ENCODE measurements at regions not wholly inside any gene's neighbourhood (a gene's known extent, or its start where the extent isn't known, plus 50 kb on each side); places are given as distances from the start of the nearest gene placed in this dataset.

DNA sequence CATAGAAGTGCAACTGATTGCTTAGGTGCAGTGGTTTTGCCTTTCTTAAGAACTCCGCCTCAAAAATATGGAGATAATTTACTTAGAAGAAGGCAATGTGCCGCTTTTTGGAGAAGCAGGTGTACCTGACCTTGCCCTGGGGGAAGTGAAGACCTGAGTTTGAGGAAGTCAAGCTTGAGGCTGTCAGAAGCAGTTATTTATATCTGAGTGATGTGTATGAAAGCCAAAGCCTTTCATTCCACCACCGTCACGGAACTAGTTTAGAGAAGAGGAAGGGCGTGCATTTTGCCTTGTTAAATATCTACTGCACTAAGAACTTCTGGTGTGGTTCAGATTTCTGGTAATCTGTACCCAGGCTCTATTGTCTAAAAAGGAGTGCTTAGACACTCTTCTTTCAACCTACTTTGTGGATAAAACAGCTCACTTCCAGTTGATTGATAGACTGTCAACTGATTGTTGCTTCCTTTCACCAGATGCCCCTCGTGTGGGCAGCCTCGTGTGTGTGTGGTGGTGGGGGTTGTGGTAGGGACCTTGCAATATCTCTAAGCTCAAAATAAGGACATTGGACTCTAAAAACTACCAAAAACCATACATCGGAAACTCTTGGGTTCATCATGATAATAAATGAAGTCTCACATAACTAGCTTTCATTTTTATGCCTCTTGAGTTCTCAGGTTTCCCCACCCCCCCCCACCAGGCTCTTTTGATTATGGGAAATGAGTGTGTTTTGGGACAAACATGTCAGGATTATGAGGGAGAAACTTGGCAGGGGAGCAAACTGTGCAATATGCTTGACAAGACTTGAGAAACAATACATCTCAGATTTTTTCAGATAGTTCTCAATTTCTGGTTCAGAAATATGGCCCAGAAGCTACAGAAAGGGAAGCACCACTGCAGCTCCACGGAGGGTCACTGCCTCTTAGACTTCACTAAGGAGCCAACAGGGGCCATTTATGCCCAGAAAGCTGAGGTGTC, 78.6 kb downstream of the ARF6 start:
- Histone ChIP-seq H3K36me3 (ENCODE audit: insufficient read depth, low read length) (no peaks in the 10 kb centered on the region), H3K27me3 (ENCODE audit: insufficient read depth, low read length) (no peaks in the 10 kb centered on the region), H3K4me1 (ENCODE audit: control insufficient read depth, insufficient read depth, low read length, unreplicated experiment) (peaks cover 76% of the 10 kb centered on the region), H3K79me2 (ENCODE audit: control insufficient read depth, insufficient read depth, low read length, unreplicated experiment) (no peaks in the 10 kb centered on the region), H2AFZ (ENCODE audit: low read length, unreplicated experiment) (peak overlapping the region; percentile 88), H3K4me3 (ENCODE audit: low read depth, low read length) (no peak overlapping the region), H3K27ac (ENCODE audit: low read depth, low read length) (peak overlapping the region; percentile 99)

DNA sequence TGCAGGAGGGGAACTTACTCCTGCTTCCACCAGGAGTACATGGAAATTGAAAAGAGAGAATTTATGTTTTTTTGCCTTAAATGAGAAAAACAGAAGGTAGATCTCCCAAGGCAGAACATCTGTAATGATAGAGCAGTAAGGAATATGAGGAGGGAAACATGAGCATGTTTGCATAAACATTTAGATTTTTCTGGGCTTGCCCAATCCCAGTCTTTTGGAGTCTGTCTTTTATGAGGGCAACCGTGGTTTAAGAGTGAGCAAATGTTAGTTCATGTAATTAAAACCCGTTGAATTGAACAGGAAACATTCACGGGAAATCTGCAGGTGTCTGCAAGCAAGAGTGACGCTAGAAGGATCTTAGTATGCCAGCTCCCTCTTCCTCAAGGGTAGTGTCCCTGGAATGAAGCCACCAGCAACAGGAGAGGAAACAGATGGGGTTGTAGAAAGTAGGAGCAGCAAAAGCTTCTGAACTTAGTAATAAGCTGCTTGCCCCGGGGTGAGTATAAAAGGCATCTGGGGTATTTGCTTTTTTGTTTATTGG, 79.3 kb downstream of the ARF6 start:
- Histone ChIP-seq H3K4me3 (ENCODE audit: low read depth, low read length) (peak overlapping the region; percentile 14; the same call in 1 of the 2 replicates), H3K36me3 (ENCODE audit: insufficient read depth, low read length) (no peaks in the 10 kb centered on the region), H3K4me1 (ENCODE audit: control insufficient read depth, insufficient read depth, low read length, unreplicated experiment) (peaks cover 77% of the 10 kb centered on the region), H2AFZ (ENCODE audit: low read length, unreplicated experiment) (peak overlapping the region; percentile 60), H3K27me3 (ENCODE audit: insufficient read depth, low read length) (no peaks in the 10 kb centered on the region), H3K27ac (ENCODE audit: low read depth, low read length) (peak overlapping the region; percentile 99), H3K79me2 (ENCODE audit: control insufficient read depth, insufficient read depth, low read length, unreplicated experiment) (no peaks in the 10 kb centered on the region)

DNA sequence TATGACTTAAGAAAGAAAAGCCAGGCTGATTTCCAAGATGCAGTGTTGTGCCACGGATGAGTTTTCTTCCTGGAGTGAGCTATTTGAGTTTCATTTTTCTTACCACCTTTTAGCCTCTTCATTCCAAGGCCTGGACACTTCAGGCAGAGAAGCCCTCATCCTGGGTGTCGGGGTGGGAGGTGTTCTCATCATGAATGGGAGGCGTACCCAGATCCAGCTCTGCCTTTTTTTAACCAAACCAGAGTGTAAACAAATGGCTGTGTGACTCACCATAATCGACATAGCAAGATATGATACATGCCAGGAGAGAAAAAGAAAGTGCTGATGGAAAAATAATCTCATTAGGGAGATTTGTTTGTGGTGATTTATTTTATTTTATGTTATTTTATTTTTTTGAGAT, 79.9 kb downstream of the ARF6 start:
- Histone ChIP-seq H3K4me3 (ENCODE audit: low read depth, low read length) (peak overlapping the region; percentile 14), H3K4me1 (ENCODE audit: control insufficient read depth, insufficient read depth, low read length, unreplicated experiment) (peaks cover 72% of the 10 kb centered on the region), H2AFZ (ENCODE audit: low read length, unreplicated experiment) (peak overlapping the region; percentile 60), H3K27ac (ENCODE audit: low read depth, low read length) (peak overlapping the region; percentile 99), H3K79me2 (ENCODE audit: control insufficient read depth, insufficient read depth, low read length, unreplicated experiment) (no peaks in the 10 kb centered on the region), H3K27me3 (ENCODE audit: insufficient read depth, low read length) (no peaks in the 10 kb centered on the region), H3K36me3 (ENCODE audit: insufficient read depth, low read length) (no peaks in the 10 kb centered on the region)

DNA sequence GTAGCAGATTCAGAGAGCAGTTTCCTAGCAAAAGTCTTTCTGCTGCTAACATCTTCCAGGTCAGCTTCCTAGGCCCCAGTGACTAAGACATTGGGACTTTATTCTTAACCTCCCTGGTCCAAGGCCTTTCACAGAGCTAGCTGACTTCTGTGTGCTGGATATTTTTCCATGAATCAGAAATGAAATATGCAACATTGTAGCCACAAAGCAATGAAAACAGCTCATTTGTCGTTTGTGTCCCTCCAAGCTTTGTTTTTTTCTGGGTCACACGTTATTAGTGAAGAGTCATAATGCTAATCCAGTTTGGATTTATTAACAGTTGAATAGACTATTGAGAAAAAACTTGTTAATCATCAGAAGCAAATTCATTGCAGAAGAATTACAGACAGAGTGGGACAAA, 82.4 kb downstream of the ARF6 start:
- peaks cover 67% of the 10 kb centered on the region for H3K4me1 ChIP-seq (ENCODE audit: control insufficient read depth, insufficient read depth, low read length, unreplicated experiment)
- no peaks in the 10 kb centered on the region for H3K27me3 ChIP-seq (ENCODE audit: insufficient read depth, low read length)
- peak overlapping the region; percentile 99 for H3K27ac ChIP-seq (ENCODE audit: low read depth, low read length)
- peak overlapping the region; percentile 84 for H2AFZ ChIP-seq (ENCODE audit: low read length, unreplicated experiment)
- no peaks in the 10 kb centered on the region for H3K36me3 ChIP-seq (ENCODE audit: insufficient read depth, low read length)
- H3K79me2 ChIP-seq (ENCODE audit: control insufficient read depth, insufficient read depth, low read length, unreplicated experiment): no peaks in the 10 kb centered on the region
- peak overlapping the region; percentile 55; the same call in 1 of the 2 replicates for H3K4me3 ChIP-seq (ENCODE audit: low read depth, low read length)

GRCh38 chr14:49975799-49976198, 82.9 kb downstream of the ARF6 start:
- H2AFZ ChIP-seq (ENCODE audit: low read length, unreplicated experiment): peak overlapping the region; percentile 84
- H3K27ac ChIP-seq (ENCODE audit: low read depth, low read length): peak overlapping the region; percentile 99
- H3K4me3 ChIP-seq (ENCODE audit: low read depth, low read length): peak overlapping the region; percentile 55; the same call in 1 of the 2 replicates
- H3K4me1 ChIP-seq (ENCODE audit: control insufficient read depth, insufficient read depth, low read length, unreplicated experiment): peaks cover 62% of the 10 kb centered on the region
- H3K27me3 ChIP-seq (ENCODE audit: insufficient read depth, low read length): no peaks in the 10 kb centered on the region
- no peaks in the 10 kb centered on the region for H3K36me3 ChIP-seq (ENCODE audit: insufficient read depth, low read length)
- H3K79me2 ChIP-seq (ENCODE audit: control insufficient read depth, insufficient read depth, low read length, unreplicated experiment): no peaks in the 10 kb centered on the region

GRCh38 chr14:49977126-49977841, 84.4 kb downstream of the ARF6 start:
- no peaks in the 10 kb centered on the region for H3K36me3 ChIP-seq (ENCODE audit: insufficient read depth, low read length)
- H3K27me3 ChIP-seq (ENCODE audit: insufficient read depth, low read length): no peaks in the 10 kb centered on the region
- no peak overlapping the region for H3K4me3 ChIP-seq (ENCODE audit: low read depth, low read length)
- H3K27ac ChIP-seq (ENCODE audit: low read depth, low read length): peak overlapping the region; percentile 99
- no peak overlapping the region for H2AFZ ChIP-seq (ENCODE audit: low read length, unreplicated experiment)
- no peaks in the 10 kb centered on the region for H3K79me2 ChIP-seq (ENCODE audit: control insufficient read depth, insufficient read depth, low read length, unreplicated experiment)
- peaks cover 54% of the 10 kb centered on the region for H3K4me1 ChIP-seq (ENCODE audit: control insufficient read depth, insufficient read depth, low read length, unreplicated experiment)

- no peaks in the 10 kb centered on the region for H3K79me2 ChIP-seq (ENCODE audit: control insufficient read depth, insufficient read depth, low read length, unreplicated experiment)
- H3K36me3 ChIP-seq (ENCODE audit: insufficient read depth, low read length): no peaks in the 10 kb centered on the region
- H3K27me3 ChIP-seq (ENCODE audit: insufficient read depth, low read length): no peaks in the 10 kb centered on the region
- H3K4me3 ChIP-seq (ENCODE audit: low read depth, low read length): no peak overlapping the region
- H3K27ac ChIP-seq (ENCODE audit: low read depth, low read length): no peak overlapping the region
- no peak overlapping the region for H2AFZ ChIP-seq (ENCODE audit: low read length, unreplicated experiment)
- H3K4me1 ChIP-seq (ENCODE audit: control insufficient read depth, insufficient read depth, low read length, unreplicated experiment): peaks cover 45% of the 10 kb centered on the region
These were observed 87.1 kb downstream of the ARF6 start for GRCh38 chr14:49980027-49980426.

- no peaks in the 10 kb centered on the region for H3K27me3 ChIP-seq (ENCODE audit: insufficient read depth, low read length)
- peaks cover 44% of the 10 kb centered on the region for H3K4me1 ChIP-seq (ENCODE audit: control insufficient read depth, insufficient read depth, low read length, unreplicated experiment)
- peak overlapping the region; percentile 96 for H3K27ac ChIP-seq (ENCODE audit: low read depth, low read length)
- H3K79me2 ChIP-seq (ENCODE audit: control insufficient read depth, insufficient read depth, low read length, unreplicated experiment): no peaks in the 10 kb centered on the region
- no peaks in the 10 kb centered on the region for H3K36me3 ChIP-seq (ENCODE audit: insufficient read depth, low read length)
- peak overlapping the region; percentile 76 for H2AFZ ChIP-seq (ENCODE audit: low read length, unreplicated experiment)
- H3K4me3 ChIP-seq (ENCODE audit: low read depth, low read length): peak overlapping the region; percentile 49; the same call in 1 of the 2 replicates
These were observed 89.2 kb downstream of the ARF6 start for GRCh38 chr14:49982082-49982481.

GRCh38 chr14:49982501-49982951, 89.6 kb downstream of the ARF6 start:
- Histone ChIP-seq H3K4me1 (ENCODE audit: control insufficient read depth, insufficient read depth, low read length, unreplicated experiment) (peaks cover 46% of the 10 kb centered on the region), H3K27me3 (ENCODE audit: insufficient read depth, low read length) (no peaks in the 10 kb centered on the region), H3K27ac (ENCODE audit: low read depth, low read length) (peak overlapping the region; percentile 96), H3K4me3 (ENCODE audit: low read depth, low read length) (peak overlapping the region; percentile 49), H3K36me3 (ENCODE audit: insufficient read depth, low read length) (no peaks in the 10 kb centered on the region), H2AFZ (ENCODE audit: low read length, unreplicated experiment) (no peak overlapping the region), H3K79me2 (ENCODE audit: control insufficient read depth, insufficient read depth, low read length, unreplicated experiment) (no peaks in the 10 kb centered on the region)

DNA sequence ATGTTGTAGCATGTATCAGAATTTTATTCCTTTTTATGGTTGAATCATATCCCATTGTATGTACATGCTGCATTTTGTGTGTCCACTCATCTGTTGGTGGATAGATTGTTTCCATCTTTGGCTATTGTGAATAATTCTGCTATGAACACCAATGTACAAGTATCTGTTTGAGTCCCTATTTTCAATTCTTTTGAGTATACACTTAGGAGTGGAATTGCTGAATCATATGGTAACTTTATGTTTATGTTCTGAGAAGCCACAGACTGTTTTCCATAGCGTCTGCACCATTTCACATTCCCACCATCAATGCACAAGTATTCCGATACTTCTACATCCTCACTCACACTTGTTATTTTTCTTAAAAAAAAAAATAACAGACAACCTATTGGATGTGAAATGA, 91.5 kb downstream of the ARF6 start:
- no peaks in the 10 kb centered on the region for H3K36me3 ChIP-seq (ENCODE audit: insufficient read depth, low read length)
- H3K4me1 ChIP-seq (ENCODE audit: control insufficient read depth, insufficient read depth, low read length, unreplicated experiment): peaks cover 60% of the 10 kb centered on the region
- H2AFZ ChIP-seq (ENCODE audit: low read length, unreplicated experiment): peak overlapping the region; percentile 46
- peak overlapping the region; percentile 96 for H3K27ac ChIP-seq (ENCODE audit: low read depth, low read length)
- no peak overlapping the region for H3K4me3 ChIP-seq (ENCODE audit: low read depth, low read length)
- H3K79me2 ChIP-seq (ENCODE audit: control insufficient read depth, insufficient read depth, low read length, unreplicated experiment): no peaks in the 10 kb centered on the region
- no peaks in the 10 kb centered on the region for H3K27me3 ChIP-seq (ENCODE audit: insufficient read depth, low read length)

All from ACC112 (cell line).